Heart left ventricle (tissue), 13 donors: ENCODE measurements at regions not wholly inside any gene's neighbourhood (a gene's known extent, or its start where the extent isn't known, plus 50 kb on each side); places are given as distances from the start of the nearest gene placed in this dataset.
"Not testable (repeated sequence)": the region's sequence is repeated elsewhere in the genome, so short reads cannot be mapped to it uniquely, and the experiment has no call there.

Experiments
- POLR2A ChIP-seq, 2 donors: fragments of 450-650 bp; IDR thresholded peaks; one replicate each; pipeline ENCODE4 v1.6.1; 2017; ENCODE audit warnings: antibody characterized with exemption in 2 of 2, mild to moderate bottlenecking in 2 of 2, moderate library complexity in 2 of 2
- TF ChIP-seq, protein P1 (sequence below), 12 donors: fragments of 200-600 bp; sonication (generic) in 4 of 12; IDR thresholded peaks; one replicate each; pipeline versions ENCODE4 v1.5.0 to v1.8.0; 2018 to 2022; ENCODE audit warnings: antibody characterized with exemption in 12 of 12, mild to moderate bottlenecking in 5 of 12
- donor health status: ischemic (EF 13 %, LVEDD 7.1; RV severe dilation, severe dysfunction).
- donor health status: DM: no; HTN: yes; CAD: no.
- donor health status: DM: no; HTN: no; CAD: no.
- donor health status: ischemic (EF 25% LVEDD 6.9; RV normal size, moderate dysfunction).
- donor health status: ischemic (EF 25% LVEDD 5.7; RV mildly dilated, moderate dysfunction).
- donor health status: ischemic (EF 35%, LVEDD 5.7; RV mildly dilated, moderate dysfunction).
- donor health status: nonischemic (EF 11% LVEDD 7.7; RV severe dilation, severe dysfunction).
- donor health status: DM: yes; HTN: yes; CAD: no.
- donor health status: PGD.
- donor health status: ischemic (EF 29% LVEDD 5.4; RV normal size, mild dysfunction).
- donor health status: nonischemic (EF 23%, LVEDD 6.1; RV moderate dilation, normal function).

GRCh38 chr2:91773810-91774209 is 3082.3 kb downstream of the RPIA start:
- TF ChIP-seq, protein P1, sequence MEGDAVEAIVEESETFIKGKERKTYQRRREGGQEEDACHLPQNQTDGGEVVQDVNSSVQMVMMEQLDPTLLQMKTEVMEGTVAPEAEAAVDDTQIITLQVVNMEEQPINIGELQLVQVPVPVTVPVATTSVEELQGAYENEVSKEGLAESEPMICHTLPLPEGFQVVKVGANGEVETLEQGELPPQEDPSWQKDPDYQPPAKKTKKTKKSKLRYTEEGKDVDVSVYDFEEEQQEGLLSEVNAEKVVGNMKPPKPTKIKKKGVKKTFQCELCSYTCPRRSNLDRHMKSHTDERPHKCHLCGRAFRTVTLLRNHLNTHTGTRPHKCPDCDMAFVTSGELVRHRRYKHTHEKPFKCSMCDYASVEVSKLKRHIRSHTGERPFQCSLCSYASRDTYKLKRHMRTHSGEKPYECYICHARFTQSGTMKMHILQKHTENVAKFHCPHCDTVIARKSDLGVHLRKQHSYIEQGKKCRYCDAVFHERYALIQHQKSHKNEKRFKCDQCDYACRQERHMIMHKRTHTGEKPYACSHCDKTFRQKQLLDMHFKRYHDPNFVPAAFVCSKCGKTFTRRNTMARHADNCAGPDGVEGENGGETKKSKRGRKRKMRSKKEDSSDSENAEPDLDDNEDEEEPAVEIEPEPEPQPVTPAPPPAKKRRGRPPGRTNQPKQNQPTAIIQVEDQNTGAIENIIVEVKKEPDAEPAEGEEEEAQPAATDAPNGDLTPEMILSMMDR (IDR thresholded peaks at IDR 0.05), result not testable (repeated sequence)
- not testable (repeated sequence) for TF ChIP-seq POLR2A (IDR thresholded peaks at IDR 0.05)
